HG03108 (cell line): ENCODE measurements at regions not wholly inside any gene's neighbourhood (a gene's known extent, or its start where the extent isn't known, plus 50 kb on each side); places are given as distances from the start of the nearest gene placed in this dataset.

Source experiments
- ATAC-seq: cut with Tn5 transposase; IDR thresholded peaks from one replicate; pipeline ENCODE4 v1.9.1; 2021; ENCODE audit warnings: moderate library complexity; ENCODE audit not compliant: unreplicated experiment

DNA sequence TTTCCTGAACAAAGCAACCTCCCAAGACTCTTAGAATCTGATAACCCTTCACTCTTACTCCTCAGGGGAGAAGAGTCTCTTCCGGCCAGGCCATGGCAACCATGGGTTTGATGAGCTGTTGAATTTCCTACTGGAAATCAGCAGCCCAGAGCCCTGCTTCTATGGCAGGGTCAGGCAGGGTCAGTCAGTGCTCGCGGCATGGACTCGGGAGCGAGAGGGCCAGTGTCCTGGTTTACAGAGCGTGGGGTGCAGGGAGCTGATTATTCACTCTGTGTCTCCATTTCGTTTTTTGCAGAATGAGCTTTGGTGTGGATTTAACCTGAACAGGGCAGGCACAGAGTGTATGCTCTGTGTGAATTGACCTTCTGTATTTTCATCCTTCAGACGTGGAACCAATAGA, 340.6 kb upstream of the SFSWAP start:
- no peak for ATAC-seq

DNA sequence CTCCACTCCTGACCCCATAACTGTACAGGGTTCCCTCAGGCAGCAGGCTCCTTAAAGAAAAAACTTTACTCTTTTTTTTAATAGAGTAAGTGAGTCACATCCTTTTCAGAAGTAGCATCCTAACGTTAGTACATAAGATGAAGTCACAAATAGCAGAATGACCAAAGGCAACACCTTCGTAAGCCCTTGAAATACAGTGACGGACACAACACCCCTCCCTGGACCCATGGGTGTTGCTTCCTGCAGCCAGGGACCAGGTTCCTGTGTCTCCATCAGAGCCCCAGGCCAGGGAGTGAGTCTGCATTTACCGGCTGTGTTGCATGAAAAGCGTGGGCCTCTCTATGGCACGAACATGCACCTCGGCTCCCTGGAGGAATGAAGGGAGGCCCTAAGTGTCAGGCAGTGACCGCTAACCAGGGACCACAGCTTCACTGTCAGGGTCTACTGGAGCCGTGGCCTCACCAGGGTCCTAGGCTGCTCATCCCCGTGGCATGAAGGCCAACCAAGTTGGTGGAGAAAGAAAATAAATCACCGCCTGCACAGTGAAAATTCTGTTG, 340.0 kb upstream of the SFSWAP start:
- no peak for ATAC-seq

DNA sequence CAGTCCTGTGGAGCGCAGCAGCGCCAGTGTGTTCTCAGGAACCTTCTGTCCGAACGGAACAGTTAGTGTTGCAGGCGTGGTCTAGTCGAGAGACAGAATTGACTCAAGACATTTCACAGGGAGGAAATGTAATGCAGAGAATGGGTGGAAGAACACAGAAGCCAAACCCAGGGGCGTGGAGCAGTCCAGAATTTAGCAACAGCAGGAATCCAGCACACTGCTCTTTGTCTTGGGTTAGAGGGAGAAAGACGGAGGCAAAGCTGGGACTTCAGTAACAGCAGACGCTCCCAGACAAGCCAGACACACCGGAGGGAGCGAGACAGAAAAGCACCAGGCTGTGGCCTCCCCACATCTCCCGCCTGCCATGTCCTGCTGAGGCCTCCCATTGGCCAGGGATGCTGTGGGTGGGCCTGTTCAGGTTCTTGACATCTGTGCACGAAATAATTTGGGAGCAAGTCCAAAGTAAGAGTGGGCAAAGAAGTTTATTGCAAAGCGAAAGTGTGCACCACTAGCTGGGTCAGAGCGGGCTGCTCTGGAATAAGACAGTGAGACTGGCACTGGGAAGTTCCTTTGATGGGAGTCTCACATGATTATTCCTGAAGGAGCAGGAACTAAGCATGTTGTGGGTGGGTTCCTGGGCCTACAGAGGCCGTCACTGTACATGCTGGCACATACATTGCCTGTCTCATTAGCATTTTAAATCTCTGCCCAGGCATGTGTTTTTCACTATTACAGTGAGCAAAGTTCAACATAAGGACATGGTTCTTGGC, 339.3 kb upstream of the SFSWAP start:
- ATAC-seq = no peak

- no peak for ATAC-seq
These were observed 338.8 kb upstream of the SFSWAP start for GRCh38 chr12:131372171-131372475.

DNA sequence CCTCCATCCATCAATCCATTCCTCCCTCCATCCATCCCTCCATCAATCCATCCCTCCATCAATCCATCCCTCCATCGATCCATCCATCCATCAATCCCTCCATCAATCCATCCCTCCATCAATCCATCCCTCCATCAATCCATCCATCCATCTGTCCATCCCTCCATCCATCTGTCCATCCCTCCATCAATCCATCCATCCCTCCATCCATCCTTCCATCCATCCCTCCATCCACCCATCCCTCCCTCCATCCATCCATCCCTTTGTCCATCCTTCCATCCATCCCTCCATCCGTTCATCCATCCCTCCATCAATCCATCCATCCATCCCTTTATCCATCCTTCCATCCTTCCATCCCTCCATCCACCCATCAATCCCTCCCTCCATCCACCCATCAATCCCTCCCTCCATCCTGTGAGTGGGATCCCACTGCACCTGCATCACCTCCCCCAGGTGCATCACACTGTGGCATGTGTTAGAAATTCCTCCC, 338.1 kb upstream of the SFSWAP start:
- no peak for ATAC-seq

DNA sequence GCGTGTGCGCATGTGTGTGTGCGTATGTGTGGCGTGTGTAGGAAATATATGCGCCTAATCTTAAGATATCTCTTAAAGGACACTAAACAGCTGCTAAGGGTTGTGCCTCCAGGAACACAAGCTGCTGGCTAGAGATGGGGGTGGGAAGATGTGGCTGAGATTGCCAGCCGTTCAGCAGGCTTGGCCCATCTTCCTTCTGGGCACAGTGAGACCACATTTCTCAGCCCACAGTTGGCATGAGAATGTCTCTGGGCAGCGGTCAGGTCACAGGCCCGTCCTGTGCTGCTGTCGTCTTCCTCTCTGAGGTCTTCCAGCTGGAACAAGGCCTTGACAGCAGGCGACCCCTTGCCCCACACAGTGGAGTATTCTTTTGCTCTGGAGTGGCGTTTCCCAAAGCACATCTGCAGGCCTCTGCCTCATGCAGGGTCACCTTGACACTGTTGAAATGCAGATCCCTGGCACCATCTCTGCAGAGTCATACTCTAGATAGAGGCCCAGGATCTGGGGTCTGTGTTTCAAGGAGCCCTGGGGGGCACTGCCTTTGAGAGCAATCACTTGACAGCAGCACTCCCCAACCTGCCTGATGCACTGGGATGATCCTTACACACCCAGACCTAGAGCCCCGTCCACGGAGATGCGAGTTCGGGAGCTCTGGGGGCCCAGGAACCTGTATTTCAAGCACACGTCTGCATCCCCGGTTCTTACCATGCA, 335.5 kb upstream of the SFSWAP start:
- ATAC-seq = no peak

DNA sequence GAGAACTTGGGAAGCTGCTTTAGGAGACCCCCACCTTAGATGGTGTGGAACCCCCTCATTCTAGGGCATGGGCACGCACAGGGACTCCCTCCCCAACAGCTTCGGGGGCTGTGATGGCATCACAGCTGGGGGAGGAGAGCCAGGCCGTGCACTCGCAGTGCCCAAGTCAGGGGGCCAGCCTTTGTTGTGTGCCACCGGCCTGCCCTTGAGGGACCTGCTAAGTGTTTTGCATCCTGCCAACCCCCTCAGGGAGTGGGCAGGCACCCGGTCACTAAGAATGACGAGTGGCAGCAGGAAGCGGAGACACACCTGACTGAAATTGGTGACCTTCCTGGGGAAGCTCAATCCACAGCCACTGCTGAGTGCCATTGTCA, 334.9 kb upstream of the SFSWAP start:
- ATAC-seq = no peak

- ATAC-seq = no peak
These were observed 332.6 kb upstream of the SFSWAP start for GRCh38 chr12:131378176-131378842.

DNA sequence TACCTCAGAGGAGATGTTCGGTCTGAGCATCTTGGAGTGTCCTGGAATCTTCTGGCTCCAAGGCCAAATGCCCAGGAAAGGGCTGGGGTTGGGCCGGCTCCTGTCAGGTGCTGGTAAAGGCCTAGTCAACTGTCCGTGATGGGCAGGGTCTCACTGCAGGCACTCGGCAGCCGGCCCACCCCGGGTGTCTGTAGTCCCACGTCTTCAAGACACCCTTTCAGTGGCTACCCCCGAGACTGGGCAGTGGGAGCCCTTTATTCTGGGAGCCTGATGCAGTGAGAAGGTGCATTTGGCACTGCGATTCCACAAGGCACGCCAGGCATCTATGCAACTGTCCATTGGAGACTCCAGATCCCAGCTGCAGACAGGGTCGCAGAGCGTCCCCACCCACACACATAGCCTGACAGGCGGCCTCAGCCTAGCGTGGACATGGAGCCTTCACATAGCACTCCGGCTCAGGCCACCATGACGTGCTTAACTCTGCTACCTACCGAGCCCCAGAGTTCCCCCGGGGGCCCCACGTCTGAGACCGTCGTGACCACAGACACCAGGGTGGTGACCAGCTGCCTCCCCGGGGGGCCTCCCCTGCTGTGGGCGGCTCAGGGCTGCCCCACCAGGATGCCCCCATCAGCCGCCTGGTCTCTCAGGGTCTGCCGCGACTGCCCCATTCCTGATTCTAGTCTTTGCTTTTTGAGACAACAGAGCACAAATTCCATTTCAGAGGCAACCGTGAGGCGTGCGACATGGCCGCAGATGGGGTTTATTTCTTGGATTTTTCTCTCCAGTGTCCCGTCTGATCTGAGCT, 331.8 kb upstream of the SFSWAP start:
- no peak for ATAC-seq

GRCh38 chr12:131379738-131380137, 331.2 kb upstream of the SFSWAP start:
- no peak for ATAC-seq

- ATAC-seq = no peak
These were observed 330.5 kb upstream of the SFSWAP start for GRCh38 chr12:131380220-131380964.

- ATAC-seq = no peak
These were observed 329.8 kb upstream of the SFSWAP start for GRCh38 chr12:131380965-131381705.

DNA sequence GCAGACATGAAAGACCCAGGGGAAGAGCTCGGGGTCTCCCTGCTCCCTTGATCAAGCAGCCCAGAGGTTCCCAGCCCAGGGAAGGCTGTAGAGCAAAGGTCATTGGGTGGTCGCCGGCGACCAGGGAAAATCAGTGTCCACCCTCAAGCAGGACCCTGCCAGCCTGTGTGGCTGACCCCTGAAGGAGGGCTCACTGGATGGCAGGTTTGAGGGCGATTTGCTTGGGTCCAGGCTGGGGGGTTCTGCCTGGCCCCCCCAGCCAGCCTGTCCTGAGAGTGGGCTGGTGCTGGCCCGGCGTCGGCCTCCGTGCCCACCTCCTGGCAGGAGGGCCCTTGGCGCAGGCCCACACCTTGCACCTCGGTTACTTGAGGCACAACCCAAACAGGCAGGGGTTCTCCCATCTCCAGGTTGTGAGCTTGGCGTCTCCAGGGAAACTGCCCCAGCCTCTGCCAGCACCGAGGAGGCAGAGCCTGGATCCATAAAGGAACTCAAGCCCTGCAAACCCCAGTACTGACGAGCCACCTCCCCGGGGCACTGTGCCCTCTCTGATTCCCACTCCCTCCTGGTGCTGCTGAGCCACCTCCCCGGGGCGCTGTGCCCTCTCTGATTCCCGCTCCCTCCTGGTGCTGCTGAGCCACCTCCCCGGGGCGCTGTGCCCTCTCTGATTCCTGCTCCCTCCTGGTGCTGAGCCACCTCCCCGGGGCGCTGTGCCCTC, 329.0 kb upstream of the SFSWAP start:
- ATAC-seq = no peak

GRCh38 chr12:131383291-131383690, 327.6 kb upstream of the SFSWAP start:
- ATAC-seq = no peak

GRCh38 chr12:131383741-131384543, 326.9 kb upstream of the SFSWAP start:
- no peak for ATAC-seq

GRCh38 chr12:131384544-131384855, 326.4 kb upstream of the SFSWAP start:
- no peak for ATAC-seq

GRCh38 chr12:131385313-131386166, 325.4 kb upstream of the SFSWAP start:
- no peak for ATAC-seq
